ENCODE measurements at regions not wholly inside any gene's neighbourhood (a gene's known extent, or its start where the extent isn't known, plus 50 kb on each side); places are given as distances from the start of the nearest gene placed in this dataset.
A peak's percentile ranks its signal among the peaks of the same experiment; 100 is the strongest.

- Mint-ChIP-seq H3K4me3 (no peak overlapping the region), H3K36me3 (peaks cover 1% of the 10 kb centered on the region), H3K27ac (no peak overlapping the region), H3K4me1 (peaks cover 3% of the 10 kb centered on the region), H3K27me3 (peaks cover 13% of the 10 kb centered on the region), H3K9me3 (peaks cover 5% of the 10 kb centered on the region)
Measured at GRCh38 chr2:128469875-128470274, 151.2 kb upstream of the HS6ST1 start.

GRCh38 chr2:128472789-128473174, 154.1 kb upstream of the HS6ST1 start:
- H3K27ac Mint-ChIP-seq: no peak overlapping the region
- H3K27me3 Mint-ChIP-seq: peaks cover 15% of the 10 kb centered on the region
- peaks cover 1% of the 10 kb centered on the region for H3K36me3 Mint-ChIP-seq
- no peak overlapping the region for H3K4me3 Mint-ChIP-seq
- H3K4me1 Mint-ChIP-seq: peaks cover 3% of the 10 kb centered on the region
- peaks cover 3% of the 10 kb centered on the region for H3K9me3 Mint-ChIP-seq

GRCh38 chr2:128473175-128474035, 154.7 kb upstream of the HS6ST1 start:
- peaks cover 3% of the 10 kb centered on the region for H3K4me1 Mint-ChIP-seq
- H3K9me3 Mint-ChIP-seq: no peaks in the 10 kb centered on the region
- H3K4me3 Mint-ChIP-seq: peak overlapping the region; percentile 52
- H3K36me3 Mint-ChIP-seq: no peaks in the 10 kb centered on the region
- no peak overlapping the region for H3K27ac Mint-ChIP-seq
- peaks cover 15% of the 10 kb centered on the region for H3K27me3 Mint-ChIP-seq

- peaks cover 3% of the 10 kb centered on the region for H3K4me1 Mint-ChIP-seq
- H3K4me3 Mint-ChIP-seq: no peak overlapping the region
- no peaks in the 10 kb centered on the region for H3K9me3 Mint-ChIP-seq
- peaks cover 18% of the 10 kb centered on the region for H3K27me3 Mint-ChIP-seq
- no peaks in the 10 kb centered on the region for H3K36me3 Mint-ChIP-seq
- no peak overlapping the region for H3K27ac Mint-ChIP-seq
Measured at GRCh38 chr2:128474036-128474955, 155.6 kb upstream of the HS6ST1 start.

- Mint-ChIP-seq H3K4me1 (peaks cover 3% of the 10 kb centered on the region), H3K27me3 (peaks cover 18% of the 10 kb centered on the region), H3K4me3 (no peak overlapping the region), H3K9me3 (no peaks in the 10 kb centered on the region), H3K27ac (no peak overlapping the region), H3K36me3 (no peaks in the 10 kb centered on the region)
Measured at GRCh38 chr2:128474962-128475361, 156.3 kb upstream of the HS6ST1 start.

GRCh38 chr2:128475427-128476211, 157.0 kb upstream of the HS6ST1 start:
- Mint-ChIP-seq H3K4me3 (no peak overlapping the region), H3K27ac (no peak overlapping the region), H3K4me1 (peaks cover 3% of the 10 kb centered on the region), H3K9me3 (peaks cover 5% of the 10 kb centered on the region), H3K27me3 (peaks cover 17% of the 10 kb centered on the region), H3K36me3 (no peaks in the 10 kb centered on the region)

- peaks cover 11% of the 10 kb centered on the region for H3K9me3 Mint-ChIP-seq
- H3K27me3 Mint-ChIP-seq: peaks cover 14% of the 10 kb centered on the region
- H3K4me3 Mint-ChIP-seq: no peak overlapping the region
- H3K27ac Mint-ChIP-seq: no peak overlapping the region
- H3K36me3 Mint-ChIP-seq: no peaks in the 10 kb centered on the region
- peaks cover 3% of the 10 kb centered on the region for H3K4me1 Mint-ChIP-seq
Measured at GRCh38 chr2:128477026-128477820, 158.6 kb upstream of the HS6ST1 start.

- peaks cover 14% of the 10 kb centered on the region for H3K27me3 Mint-ChIP-seq
Measured at GRCh38 chr2:128477891-128478290, 159.2 kb upstream of the HS6ST1 start.

GRCh38 chr2:128485761-128486639, 167.3 kb upstream of the HS6ST1 start:
- no peak overlapping the region for H3K4me3 Mint-ChIP-seq
- peaks cover 2% of the 10 kb centered on the region for H3K9me3 Mint-ChIP-seq
- no peaks in the 10 kb centered on the region for H3K36me3 Mint-ChIP-seq
- no peaks in the 10 kb centered on the region for H3K27me3 Mint-ChIP-seq
- no peak overlapping the region for H3K27ac Mint-ChIP-seq
- no peaks in the 10 kb centered on the region for H3K4me1 Mint-ChIP-seq

More at GRCh38 chr2:128477891-128478290, 159.2 kb upstream of the HS6ST1 start:
- H3K4me3 Mint-ChIP-seq: no peak overlapping the region
- H3K36me3 Mint-ChIP-seq: no peaks in the 10 kb centered on the region
- H3K9me3 Mint-ChIP-seq: peaks cover 11% of the 10 kb centered on the region
- peaks cover 3% of the 10 kb centered on the region for H3K4me1 Mint-ChIP-seq
- H3K27ac Mint-ChIP-seq: no peak overlapping the region

GRCh38 chr2:128486640-128487375, 168.1 kb upstream of the HS6ST1 start:
- Mint-ChIP-seq H3K36me3 (no peaks in the 10 kb centered on the region), H3K9me3 (no peaks in the 10 kb centered on the region), H3K4me1 (no peaks in the 10 kb centered on the region), H3K27ac (no peak overlapping the region), H3K4me3 (no peak overlapping the region), H3K27me3 (peaks cover 2% of the 10 kb centered on the region)

GRCh38 chr2:128487650-128488387, 169.2 kb upstream of the HS6ST1 start:
- H3K27ac Mint-ChIP-seq: no peak overlapping the region
- H3K36me3 Mint-ChIP-seq: no peaks in the 10 kb centered on the region
- no peak overlapping the region for H3K4me3 Mint-ChIP-seq
- peaks cover 2% of the 10 kb centered on the region for H3K27me3 Mint-ChIP-seq
- H3K4me1 Mint-ChIP-seq: no peaks in the 10 kb centered on the region
- no peaks in the 10 kb centered on the region for H3K9me3 Mint-ChIP-seq

GRCh38 chr2:128488434-128488833, 169.8 kb upstream of the HS6ST1 start:
- H3K27me3 Mint-ChIP-seq: peaks cover 2% of the 10 kb centered on the region
- H3K36me3 Mint-ChIP-seq: no peaks in the 10 kb centered on the region
- no peak overlapping the region for H3K27ac Mint-ChIP-seq
- H3K9me3 Mint-ChIP-seq: no peaks in the 10 kb centered on the region
- no peak overlapping the region for H3K4me3 Mint-ChIP-seq
- no peaks in the 10 kb centered on the region for H3K4me1 Mint-ChIP-seq

Measured in activated naive CD4-positive, alpha-beta T cell treated with anti-CD3 and anti-CD28 coated beads, Interleukin-2, amount 50 U/mL, for 24 hours (primary cell).